Keratinocyte (primary cell): ENCODE measurements at regions not wholly inside any gene's neighbourhood (a gene's known extent, or its start where the extent isn't known, plus 50 kb on each side); places are given as distances from the start of the nearest gene placed in this dataset.

ENCODE experiments used
- DNase-seq: peaks from one replicate; pipeline ENCODE4 v3.0.0-alpha.2; 2011; ENCODE audit warnings: low read depth, missing footprints, low spot score
- FAIRE-seq: peaks from 2 replicates; lab custom pipeline; 2011; peaks lifted over from hg19 to GRCh38; lab: Jason Lieb, UNC
- H2AFZ ChIP-seq: 2 replicates; pipeline ENCODE4 v1.6.0; 2012; ENCODE audit warnings: low read length, control low read depth, inconsistent platforms; ENCODE audit not compliant: control insufficient read depth
- H3K27ac ChIP-seq: 2 replicates; pipeline ENCODE4 v1.5.1; 2011; ENCODE audit warnings: low read length; ENCODE audit not compliant: control insufficient read depth, insufficient read depth
- H3K27me3 ChIP-seq: 3 replicates; pipeline ENCODE4 v1.6.0; 2011; ENCODE audit warnings: low read length; ENCODE audit not compliant: control insufficient read depth, insufficient read depth; ENCODE audit errors: extremely low read depth
- H3K36me3 ChIP-seq, 2 experiments: 2 replicates in 1 of 2; 3 replicates in 1 of 2; pipeline ENCODE4 v1.5.1; 2011; ENCODE audit warnings: low read length in 2 of 2, mild to moderate bottlenecking in 1 of 2; ENCODE audit not compliant: control insufficient read depth in 2 of 2, insufficient read depth in 2 of 2; ENCODE audit errors: extremely low read depth in 1 of 2
- H3K4me1 ChIP-seq: 3 replicates; pipeline ENCODE4 v1.5.1; 2011; ENCODE audit warnings: low read length; ENCODE audit not compliant: control insufficient read depth, insufficient read depth; ENCODE audit errors: extremely low read depth
- H3K4me2 ChIP-seq: 3 replicates; pipeline ENCODE4 v1.6.0; 2011; ENCODE audit warnings: low read depth, low read length; ENCODE audit not compliant: control insufficient read depth, insufficient read depth; ENCODE audit errors: extremely low read depth
- H3K4me3 ChIP-seq, 3 experiments: fragments of 200-600 bp in 1 of 3; sonication (generic) in 1 of 3; 2 replicates in 2 of 3; 3 replicates in 1 of 3; pipeline ENCODE4 v1.5.1; 2011 to 2016; ENCODE audit warnings: low read length in 3 of 3, mild to moderate bottlenecking in 3 of 3, control low read depth in 2 of 3, inconsistent platforms in 1 of 3, low read depth in 1 of 3, mixed read lengths in 1 of 3, mixed run types in 1 of 3, moderate library complexity in 1 of 3; ENCODE audit not compliant: control insufficient read depth in 2 of 3, insufficient read depth in 2 of 3; ENCODE audit errors: extremely low read depth in 1 of 3
- H3K79me2 ChIP-seq: 2 replicates; pipeline ENCODE4 v1.6.0; 2012; ENCODE audit warnings: low read length; ENCODE audit not compliant: control insufficient read depth, insufficient read depth
- H3K9ac ChIP-seq: 3 replicates; pipeline ENCODE4 v1.6.0; 2011; ENCODE audit warnings: low read length; ENCODE audit not compliant: control insufficient read depth, insufficient read depth; ENCODE audit errors: extremely low read depth
- H3K9me1 ChIP-seq: 3 replicates; pipeline ENCODE4 v1.6.0; 2011; ENCODE audit warnings: low read length; ENCODE audit not compliant: control insufficient read depth, insufficient read depth; ENCODE audit errors: extremely low read depth
- H3K9me3 ChIP-seq: 2 replicates; pipeline ENCODE4 v1.5.1; 2012; ENCODE audit warnings: low read depth, low read length; ENCODE audit not compliant: control insufficient read depth
- H4K20me1 ChIP-seq: 3 replicates; pipeline ENCODE4 v1.6.0; 2011; ENCODE audit warnings: low read length; ENCODE audit not compliant: control insufficient read depth, insufficient read depth; ENCODE audit errors: extremely low read depth
- CTCF ChIP-seq, 3 experiments: IDR thresholded peaks in 1 of 3; conservative IDR thresholded peaks in 1 of 3; optimal IDR thresholded peaks in 1 of 3; 2 replicates in 2 of 3; 3 replicates in 1 of 3; pipeline versions ENCODE3 to v1.5.1; 2011; ENCODE audit warnings: low read length in 3 of 3, mild to moderate bottlenecking in 3 of 3, moderate library complexity in 2 of 3, control low read depth in 1 of 3, inconsistent platforms in 1 of 3; ENCODE audit not compliant: insufficient read depth in 2 of 3; ENCODE audit errors: extremely low read depth in 1 of 3
- EZH2 ChIP-seq: IDR thresholded peaks from one replicate; pipeline ENCODE4 v1.6.1; 2012; ENCODE audit warnings: inconsistent platforms, mild to moderate bottlenecking, low read length, moderate library complexity
- dilution Hi-C: fragments of 300-500 bp; cut with MboI; formaldehyde crosslinking; loops from one replicate; pipeline ENCODE4 v1.7.0; 2020; ENCODE audit warnings: low sequenced_read_pairs; ENCODE audit not compliant: extremely low pct_ligation_motif_present

GRCh38 chr15:93563218-93563617 lies 474.2 kb upstream of the RGMA start:
- Histone ChIP-seq H3K9me3 (no peaks in the 10 kb centered on the region), H3K79me2 (no peaks in the 10 kb centered on the region), H3K4me2 (no peak overlapping the region), H3K4me3 (no peak overlapping the region), H3K9me1 (no peaks in the 10 kb centered on the region), H3K9ac (no peak overlapping the region), H2AFZ (no peak overlapping the region), H3K36me3 (no peaks in the 10 kb centered on the region), H3K27me3 (no peaks in the 10 kb centered on the region), H4K20me1 (no peaks in the 10 kb centered on the region), H3K4me1 (peaks cover 16% of the 10 kb centered on the region), H3K27ac (no peak overlapping the region)
- no peak for TF ChIP-seq CTCF (optimal IDR thresholded peaks at IDR 0.05 in 1 of 3, IDR thresholded peaks at IDR 0.05 in 1 of 3, conservative IDR thresholded peaks at IDR 0.05 in 1 of 3; ENCODE audit: extremely low read depth in 1 of 3, insufficient read depth in 2 of 3, low read length in 3 of 3)
- no peak for TF ChIP-seq EZH2
- FAIRE-seq (no peak), DNase-seq (no peak)
- dilution Hi-C loops, result no loop called here

GRCh38 chr15:93562395-93563123 lies 473.5 kb upstream of the RGMA start:
- H3K4me3 ChIP-seq, result no peak overlapping the region
- H3K36me3 ChIP-seq, result no peaks in the 10 kb centered on the region
- DNase-seq, result no peak
- H3K9me1 ChIP-seq, result no peaks in the 10 kb centered on the region
- no peaks in the 10 kb centered on the region for H4K20me1 ChIP-seq
- H3K27ac ChIP-seq, result no peak overlapping the region
- H3K9me3 ChIP-seq, result no peaks in the 10 kb centered on the region
- TF ChIP-seq EZH2 (no peak), CTCF (optimal IDR thresholded peaks at IDR 0.05 in 1 of 3, IDR thresholded peaks at IDR 0.05 in 1 of 3, conservative IDR thresholded peaks at IDR 0.05 in 1 of 3; ENCODE audit: extremely low read depth in 1 of 3, insufficient read depth in 2 of 3, low read length in 3 of 3) (no peak)
- peaks cover 15% of the 10 kb centered on the region for H3K4me1 ChIP-seq
- H3K27me3 ChIP-seq, result no peaks in the 10 kb centered on the region
- dilution Hi-C loops, result no loop called here
- no peak overlapping the region for H2AFZ ChIP-seq
- no peak overlapping the region for H3K9ac ChIP-seq
- peak; percentile 41 for FAIRE-seq
- no peak overlapping the region for H3K4me2 ChIP-seq
- no peaks in the 10 kb centered on the region for H3K79me2 ChIP-seq
